ENCODE measurements at regions not wholly inside any gene's neighbourhood (a gene's known extent, or its start where the extent isn't known, plus 50 kb on each side); places are given as distances from the start of the nearest gene placed in this dataset.
"Not testable (repeated sequence)": the region's sequence is repeated elsewhere in the genome, so short reads cannot be mapped to it uniquely, and the experiment has no call there.

- DNase-seq: no peak
Observed at GRCh38 chr5:19143935-19144334, 844.1 kb downstream of the CDH18 start.

- no peak for DNase-seq
Observed at GRCh38 chr5:19169426-19169825, 818.6 kb downstream of the CDH18 start.

- DNase-seq: no peak
Observed at GRCh38 chr5:19172926-19173470, 815.0 kb downstream of the CDH18 start.

GRCh38 chr5:19175776-19176570, 812.0 kb downstream of the CDH18 start:
- DNase-seq: no peak

GRCh38 chr5:19179571-19179970, 808.4 kb downstream of the CDH18 start:
- no peak for DNase-seq

GRCh38 chr5:19189176-19189575, 798.8 kb downstream of the CDH18 start:
- no peak for DNase-seq

- DNase-seq: no peak
Observed at GRCh38 chr5:19193631-19194030, 794.4 kb downstream of the CDH18 start.

- no peak for DNase-seq
Observed at GRCh38 chr5:19196631-19197030, 791.4 kb downstream of the CDH18 start.

GRCh38 chr5:19200251-19200650, 787.7 kb downstream of the CDH18 start:
- DNase-seq: no peak

- no peak for DNase-seq
Observed at GRCh38 chr5:19208397-19208796, 779.6 kb downstream of the CDH18 start.

- DNase-seq: no peak
Observed at GRCh38 chr5:19210886-19211285, 777.1 kb downstream of the CDH18 start.

- DNase-seq: no peak
Observed at GRCh38 chr5:19229179-19229835, 758.7 kb downstream of the CDH18 start.

GRCh38 chr5:19233573-19233972, 754.4 kb downstream of the CDH18 start:
- DNase-seq: no peak

- no peak for DNase-seq
Observed at GRCh38 chr5:19235101-19235584, 752.9 kb downstream of the CDH18 start.

GRCh38 chr5:19240170-19240569, 747.8 kb downstream of the CDH18 start:
- DNase-seq: no peak

- DNase-seq: no peak
Observed at GRCh38 chr5:19241690-19242089, 746.3 kb downstream of the CDH18 start.

GRCh38 chr5:19246191-19246590, 741.8 kb downstream of the CDH18 start:
- not testable (repeated sequence) for DNase-seq

- no peak for DNase-seq
Observed at GRCh38 chr5:19247302-19247701, 740.7 kb downstream of the CDH18 start.

- DNase-seq: no peak
Observed at GRCh38 chr5:19256036-19256435, 732.0 kb downstream of the CDH18 start.

- no peak for DNase-seq
Observed at GRCh38 chr5:19258686-19259085, 729.3 kb downstream of the CDH18 start.

GRCh38 chr5:19261879-19262278, 726.1 kb downstream of the CDH18 start:
- no peak for DNase-seq

- no peak for DNase-seq
Observed at GRCh38 chr5:19264821-19265220, 723.2 kb downstream of the CDH18 start.

GRCh38 chr5:19266791-19267190, 721.2 kb downstream of the CDH18 start:
- no peak for DNase-seq

- DNase-seq: no peak
Observed at GRCh38 chr5:19270153-19270552, 717.8 kb downstream of the CDH18 start.

All from activated CD4-positive, CD25-positive, alpha-beta regulatory T cell (primary cell).